ENCODE measurements at regions not wholly inside any gene's neighbourhood (a gene's known extent, or its start where the extent isn't known, plus 50 kb on each side); places are given as distances from the start of the nearest gene placed in this dataset.

- TF ChIP-seq CTCF (IDR thresholded peaks at IDR 0.05; ENCODE audit: borderline replicate concordance, extremely low read depth, low read length, poor library complexity, severe bottlenecking) (no peak), EZH2 (IDR thresholded peaks at IDR 0.05; ENCODE audit: borderline replicate concordance, low read depth, low read length, severe bottlenecking) (no peak)
Observed at GRCh38 chr13:99055281-99055680, 77.4 kb upstream of the DOCK9 start.
